HK-2 (cell line): ENCODE measurements at regions not wholly inside any gene's neighbourhood (a gene's known extent, or its start where the extent isn't known, plus 50 kb on each side); places are given as distances from the start of the nearest gene placed in this dataset.

Experiments
- DNase-seq: peaks from one replicate; pipeline ENCODE4 v3.0.0-alpha.2; 2018; ENCODE audit not compliant: unreplicated experiment

- DNase-seq = no peak
Observed at GRCh38 chr1:239263801-239264200, 122.6 kb upstream of the CHRM3 start.

DNA sequence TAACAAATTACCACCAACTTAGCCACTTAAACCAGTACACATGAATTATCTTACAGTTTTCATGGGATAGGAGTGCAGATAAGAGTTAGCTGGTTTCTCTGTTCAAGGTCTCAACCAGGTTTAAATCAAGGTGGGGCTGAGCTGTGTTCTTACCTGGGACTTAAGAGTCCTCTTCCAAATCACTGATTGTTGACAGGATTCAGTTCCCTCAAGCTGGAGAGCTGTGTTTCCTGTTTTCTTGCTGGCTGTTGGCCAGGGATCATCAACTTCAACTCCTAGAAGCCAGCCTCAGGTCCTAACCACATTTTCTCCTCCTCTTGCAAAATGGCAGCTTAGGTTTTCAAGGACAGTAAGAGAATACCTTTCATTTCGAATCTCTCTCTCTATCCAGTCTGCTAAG, 123.8 kb upstream of the CHRM3 start:
- DNase-seq = no peak

DNA sequence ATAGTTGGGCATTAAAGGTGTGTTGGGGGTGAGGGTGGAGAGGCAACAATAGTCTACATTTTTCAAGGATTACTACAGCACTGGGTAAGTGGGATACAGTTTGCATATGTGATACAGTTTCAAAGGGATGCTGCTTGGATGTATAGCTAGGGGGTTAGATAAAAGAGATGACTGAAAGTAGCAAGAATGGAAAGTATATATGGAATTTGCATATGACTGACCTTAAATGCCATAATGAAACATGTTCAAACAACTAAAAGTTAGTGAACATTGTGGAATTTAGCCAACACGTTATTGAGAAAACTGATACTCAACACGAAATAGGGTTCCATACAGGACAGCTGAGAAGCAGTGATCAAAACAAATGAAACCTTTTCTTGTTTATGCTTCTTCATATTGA, 124.8 kb upstream of the CHRM3 start:
- DNase-seq = no peak

- DNase-seq = no peak
Observed at GRCh38 chr1:239260842-239261241, 125.5 kb upstream of the CHRM3 start.

DNA sequence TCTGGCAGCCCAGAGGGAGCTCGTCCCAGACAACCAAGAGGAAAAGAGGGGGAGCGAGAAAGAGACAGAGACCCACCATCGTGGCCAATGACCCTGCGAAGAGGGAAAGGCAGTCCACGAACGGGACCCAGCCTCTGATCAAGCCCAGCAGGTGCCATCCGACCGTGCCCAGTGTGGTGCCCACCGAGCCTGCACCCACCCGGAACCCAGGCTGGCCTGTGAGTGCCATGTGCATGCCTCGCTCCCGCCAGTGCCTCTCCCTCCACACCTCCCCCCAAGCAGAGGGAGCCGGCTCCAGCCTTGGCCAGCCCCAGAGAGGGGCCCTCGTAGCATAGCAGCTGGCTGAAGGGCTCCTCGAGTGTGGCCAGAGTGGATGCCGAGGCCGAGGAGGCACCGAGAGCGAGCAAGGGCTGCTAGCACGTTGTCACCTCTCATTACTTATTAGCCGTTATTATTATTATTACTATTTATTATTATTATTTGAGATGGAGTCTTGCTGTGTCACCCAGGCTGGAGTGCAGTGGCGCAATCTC, 130.7 kb upstream of the CHRM3 start:
- no peak for DNase-seq

DNA sequence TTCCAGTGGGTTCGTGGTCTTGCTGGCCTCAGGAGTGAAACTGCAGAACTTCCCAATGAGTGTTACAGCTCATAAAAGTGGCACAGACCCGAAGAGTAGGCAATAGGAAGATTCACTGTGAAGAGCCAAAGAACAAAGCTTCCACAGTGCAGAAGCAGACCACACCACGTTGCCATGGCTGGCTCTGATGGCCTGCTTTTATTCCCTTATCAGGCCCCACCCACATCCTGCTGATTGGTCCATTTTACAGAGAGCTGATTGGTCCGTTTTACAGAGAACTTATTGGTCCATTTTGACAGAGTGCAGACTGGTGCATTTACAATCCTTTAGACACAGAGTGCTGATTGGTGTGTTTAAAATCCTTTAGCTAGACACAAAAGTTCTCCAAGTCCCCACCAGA, 131.4 kb upstream of the CHRM3 start:
- no peak for DNase-seq

GRCh38 chr1:239253032-239253431, 133.3 kb upstream of the CHRM3 start:
- DNase-seq = no peak

GRCh38 chr1:239250353-239251035, 135.9 kb upstream of the CHRM3 start:
- DNase-seq = no peak

DNA sequence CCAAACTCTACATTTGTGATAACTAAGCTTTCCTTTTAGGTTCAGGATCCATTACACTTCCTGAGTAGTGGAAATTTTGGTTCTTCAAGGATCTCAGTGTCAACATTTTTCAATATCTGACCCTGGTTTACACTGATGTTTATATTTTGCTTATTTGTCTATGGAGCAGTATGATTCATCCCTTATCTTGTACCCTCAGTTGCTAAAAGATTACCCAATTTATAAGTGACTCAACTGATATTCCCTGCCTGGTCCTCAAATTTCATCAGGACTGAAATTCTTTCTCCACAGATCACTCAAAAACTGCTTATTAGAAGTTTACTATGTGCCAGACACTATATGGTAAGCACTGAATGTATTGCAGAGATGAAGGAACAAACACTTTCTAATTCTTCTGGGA, 139.1 kb upstream of the CHRM3 start:
- no peak for DNase-seq

DNA sequence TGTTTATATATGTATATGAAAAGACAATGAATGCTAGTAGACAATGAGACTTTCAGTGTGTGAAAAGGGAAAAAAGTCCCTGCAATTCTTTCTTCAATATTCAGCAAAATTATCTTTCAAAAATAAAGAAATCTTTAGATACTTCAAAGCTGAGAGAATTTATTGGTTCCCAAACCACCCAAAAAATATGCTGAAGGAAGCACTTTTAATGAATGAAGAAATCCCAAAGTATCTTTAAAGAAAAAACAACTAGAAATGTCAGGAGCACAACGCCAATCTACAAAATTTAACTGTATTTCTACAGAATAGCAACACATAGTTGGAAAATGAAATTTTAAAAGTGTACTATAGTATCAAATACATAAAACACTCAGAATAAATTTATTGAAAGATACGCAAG, 142.3 kb upstream of the CHRM3 start:
- DNase-seq = no peak

DNA sequence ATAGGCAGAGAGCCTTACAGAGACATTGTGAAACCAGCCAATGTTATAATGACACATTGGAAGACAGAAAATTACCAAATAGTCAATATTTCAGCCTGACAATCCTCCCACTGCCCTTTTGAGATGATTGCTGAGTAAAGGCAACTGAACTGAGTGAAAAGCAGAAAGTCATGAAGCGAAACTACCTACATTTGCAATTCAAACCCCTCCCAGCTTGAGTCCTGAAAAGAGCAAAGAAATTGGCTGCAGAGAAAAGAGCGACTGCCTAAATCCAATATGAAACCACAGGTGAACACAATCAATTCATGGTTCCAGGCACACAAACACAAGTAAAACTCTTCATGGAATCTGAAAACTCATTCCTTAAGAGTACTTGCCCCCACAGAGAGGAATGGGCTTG, 143.4 kb upstream of the CHRM3 start:
- DNase-seq = no peak

DNA sequence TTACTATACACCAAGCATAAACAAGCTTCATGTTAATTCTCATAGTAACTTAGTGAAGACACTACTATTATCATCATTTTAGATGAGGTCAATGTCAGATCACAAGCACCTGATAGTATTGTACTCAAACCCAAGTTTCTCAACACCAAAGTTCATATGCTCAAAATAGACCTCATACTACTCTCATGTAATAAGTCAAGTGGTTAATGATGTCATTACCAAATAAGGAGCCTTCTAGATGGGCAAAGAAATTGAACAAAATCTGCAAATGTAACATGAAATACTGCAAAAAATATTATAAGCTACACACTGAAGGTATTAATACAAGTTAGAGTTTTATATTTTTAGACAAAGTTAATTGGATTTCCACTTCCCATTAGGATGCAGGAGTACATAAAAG, 144.0 kb upstream of the CHRM3 start:
- DNase-seq = no peak

GRCh38 chr1:239240736-239241135, 145.6 kb upstream of the CHRM3 start:
- DNase-seq = no peak

DNA sequence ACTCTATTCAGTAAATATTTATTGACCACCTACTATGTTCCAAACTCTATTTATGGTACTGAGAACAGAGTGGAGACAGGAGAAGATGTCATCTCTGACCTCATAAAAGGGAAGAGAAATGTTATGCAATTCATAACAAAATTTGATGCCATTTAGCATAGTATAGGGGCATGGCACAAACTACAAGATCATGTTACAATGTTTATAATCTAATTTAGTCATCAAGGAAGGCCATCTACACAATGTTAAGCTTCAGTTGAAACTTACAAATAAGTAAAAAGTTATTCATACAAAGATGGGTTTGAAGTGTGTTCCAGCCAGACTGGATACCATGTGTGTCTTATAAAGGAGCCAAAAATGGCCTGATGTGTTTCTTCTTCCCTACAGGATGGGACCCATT, 146.8 kb upstream of the CHRM3 start:
- no peak for DNase-seq

GRCh38 chr1:239237912-239238311, 148.5 kb upstream of the CHRM3 start:
- DNase-seq = no peak

- DNase-seq = no peak
Observed at GRCh38 chr1:239233626-239234025, 152.7 kb upstream of the CHRM3 start.

DNA sequence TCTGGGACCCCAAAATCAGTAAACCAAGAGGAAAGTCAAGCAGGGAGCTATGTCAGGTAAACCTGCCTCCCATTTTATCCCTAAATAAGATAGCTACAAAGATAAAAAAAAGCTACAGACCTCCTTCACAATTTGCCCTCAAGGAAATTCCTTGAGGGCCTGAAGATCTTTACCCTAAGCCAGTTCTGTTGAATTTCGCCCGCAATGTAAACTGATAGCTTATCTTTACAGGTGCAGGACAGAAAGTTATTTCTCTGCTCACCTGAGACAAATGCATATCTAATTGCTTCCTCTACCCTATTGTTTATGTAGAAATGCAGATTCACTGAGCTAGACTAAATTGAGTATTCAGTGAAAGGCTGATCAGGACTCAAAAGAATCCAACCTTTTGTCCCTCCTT, 153.4 kb upstream of the CHRM3 start:
- DNase-seq = no peak

DNA sequence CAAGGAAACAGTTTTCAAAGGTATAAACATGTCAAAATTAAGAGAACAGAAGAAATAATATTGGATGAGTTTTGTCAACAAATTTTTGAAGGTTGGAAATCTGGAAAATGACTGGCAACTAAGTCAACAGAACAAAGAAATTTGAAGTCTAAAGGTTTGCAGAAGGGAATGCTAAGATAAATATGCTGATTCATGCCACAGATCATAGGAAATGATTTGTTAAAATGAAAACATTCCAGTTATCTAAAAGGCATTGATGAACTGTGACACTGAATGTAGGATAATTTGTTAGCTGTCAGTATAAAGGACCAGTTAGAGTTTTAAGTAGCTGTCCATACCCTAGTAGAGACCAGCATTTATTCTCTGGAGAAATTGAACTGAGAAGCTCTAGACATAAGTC, 157.9 kb upstream of the CHRM3 start:
- no peak for DNase-seq

- DNase-seq = no peak
Observed at GRCh38 chr1:239225396-239225795, 161.0 kb upstream of the CHRM3 start.

GRCh38 chr1:239224100-239224499, 162.3 kb upstream of the CHRM3 start:
- no peak for DNase-seq

DNA sequence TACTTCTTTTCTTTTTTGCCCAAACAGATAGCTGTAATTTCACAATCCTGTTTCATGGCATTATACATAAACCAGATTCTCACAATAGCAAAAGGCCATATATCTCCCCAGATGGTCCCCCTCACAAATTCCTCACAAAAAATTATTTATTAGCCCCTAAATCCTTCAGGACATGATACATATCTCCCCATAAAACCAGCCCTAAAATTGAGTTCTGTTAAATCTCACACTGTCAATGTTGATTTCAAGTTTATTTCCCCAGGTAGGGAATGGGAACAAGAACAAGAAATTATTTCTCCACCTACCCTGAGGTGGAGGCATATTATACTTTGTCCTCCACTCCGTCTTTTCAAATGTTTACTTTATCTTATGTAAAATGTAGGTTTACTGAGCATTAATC, 163.4 kb upstream of the CHRM3 start:
- DNase-seq = no peak

GRCh38 chr1:239221656-239222055, 164.7 kb upstream of the CHRM3 start:
- DNase-seq = no peak

DNA sequence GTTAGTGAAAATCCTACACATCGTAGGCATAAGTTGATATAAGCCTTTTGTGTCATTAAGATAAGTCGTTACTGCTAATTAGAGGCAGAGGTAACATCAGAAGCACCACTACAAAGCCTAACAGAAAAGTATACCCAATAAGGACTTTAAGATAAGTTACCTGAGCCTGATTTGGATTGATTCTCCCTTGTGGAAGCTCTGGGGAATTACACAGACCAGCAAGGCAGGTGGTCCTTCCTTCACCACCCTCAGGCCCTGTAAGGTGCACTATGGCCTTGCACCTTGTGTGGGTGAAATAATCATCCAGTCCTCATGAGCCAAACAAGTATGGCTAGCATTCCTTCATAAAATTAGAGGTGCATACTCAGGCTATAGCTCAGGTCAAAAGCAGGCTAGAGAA, 166.7 kb upstream of the CHRM3 start:
- no peak for DNase-seq

- DNase-seq = no peak
Observed at GRCh38 chr1:239218301-239218700, 168.1 kb upstream of the CHRM3 start.
